ENCODE measurements at regions not wholly inside any gene's neighbourhood (a gene's known extent, or its start where the extent isn't known, plus 50 kb on each side); places are given as distances from the start of the nearest gene placed in this dataset.

- TF ChIP-seq CTCF (IDR thresholded peaks at IDR 0.05) (no peak), POLR2A (IDR thresholded peaks at IDR 0.05) (no peak)
Observed at GRCh38 chr9:107540164-107540561, 50.6 kb upstream of the KLF4 start.

Data from right lobe of liver (tissue), 4 donors.